Left cardiac atrium (tissue), 4 donors: ENCODE measurements at regions not wholly inside any gene's neighbourhood (a gene's known extent, or its start where the extent isn't known, plus 50 kb on each side); places are given as distances from the start of the nearest gene placed in this dataset.

ENCODE experiments used
- ATAC-seq, 2 donors: fragments of 200-7000 bp; cut with Tn5 transposase; one replicate each; pipeline ENCODE4 v1.9.1; 2020; ENCODE audit warnings: mild to moderate bottlenecking in 2 of 2, moderate library complexity in 2 of 2
- DNase-seq: peaks from one replicate; pipeline ENCODE4 v3.0.0-alpha.2; 2020
- intact Hi-C, 2 donors: fragments of 100-400 bp; cut with DNase I; formaldehyde crosslinking; loops; one replicate each; pipeline versions ENCODE4 v1.14.1 to v1.15.1; 2022 to 2023
- donor health status: DM: no; HTN: yes; CAD: no.
- donor health status: DM: no; HTN: yes; CAD: no; lungs with severe emphysema.
- donor health status: DM: yes; HTN: yes; CAD: no.
- donor health status: Dilated cardiomyopathy.

GRCh38 chr7:46321556-46322205 is 400.6 kb upstream of the IGFBP3 start:
- ATAC-seq (no peak), DNase-seq (no peak)
- intact Hi-C loops, result no loop called here

- no peak for DNase-seq
- intact Hi-C loops, result no loop called here
- ATAC-seq, result no peak
Measured at GRCh38 chr7:46320956-46321355, 399.9 kb upstream of the IGFBP3 start.

- ATAC-seq (no peak), DNase-seq (no peak)
- intact Hi-C loops, result no loop called here
Measured at GRCh38 chr7:46319841-46320240, 398.8 kb upstream of the IGFBP3 start.

- no peak for ATAC-seq
- intact Hi-C loops, result no loop called here
Measured at GRCh38 chr7:46318276-46318675, 397.2 kb upstream of the IGFBP3 start.

GRCh38 chr7:46317256-46317655 is 396.2 kb upstream of the IGFBP3 start:
- DNase-seq, result no peak
- intact Hi-C loops, result no loop called here
- ATAC-seq, result no peak

More at GRCh38 chr7:46318276-46318675, 397.2 kb upstream of the IGFBP3 start:
- DNase-seq, result no peak

GRCh38 chr7:46315891-46316290 is 394.8 kb upstream of the IGFBP3 start:
- intact Hi-C loops, result no loop called here
- no peak for ATAC-seq
- DNase-seq, result no peak

GRCh38 chr7:46301677-46302076 is 380.6 kb upstream of the IGFBP3 start:
- DNase-seq (no peak), ATAC-seq (no peak)
- intact Hi-C loops, result no loop called here

GRCh38 chr7:46297515-46297914 is 376.4 kb upstream of the IGFBP3 start:
- DNase-seq, result no peak
- ATAC-seq, result no peak
- intact Hi-C loops, result no loop called here

- DNase-seq, result no peak
- intact Hi-C loops, result no loop called here
- no peak for ATAC-seq
Measured at GRCh38 chr7:46296526-46296925, 375.5 kb upstream of the IGFBP3 start.

GRCh38 chr7:46294381-46294780 is 373.3 kb upstream of the IGFBP3 start:
- intact Hi-C loops, result no loop called here
- ATAC-seq (no peak), DNase-seq (no peak)

- intact Hi-C loops, result no loop called here
- DNase-seq (no peak), ATAC-seq (no peak)
Measured at GRCh38 chr7:46292741-46293140, 371.7 kb upstream of the IGFBP3 start.

- peak; percentile 47 to 75 for ATAC-seq
- DNase-seq, result no peak
- intact Hi-C loops, result no loop called here
Measured at GRCh38 chr7:46291601-46292150, 370.6 kb upstream of the IGFBP3 start.

GRCh38 chr7:46291050-46291438 is 370.0 kb upstream of the IGFBP3 start:
- peak in 1 of 2 donors; percentile 44 for ATAC-seq
- intact Hi-C loops, result no loop called here
- DNase-seq, result no peak

GRCh38 chr7:46290374-46291049 is 369.4 kb upstream of the IGFBP3 start:
- no peak for ATAC-seq
- intact Hi-C loops, result no loop called here
- no peak for DNase-seq

GRCh38 chr7:46288861-46289260 is 367.8 kb upstream of the IGFBP3 start:
- DNase-seq (no peak), ATAC-seq (no peak)
- intact Hi-C loops, result no loop called here

- DNase-seq (no peak), ATAC-seq (no peak)
- intact Hi-C loops, result no loop called here
Measured at GRCh38 chr7:46288010-46288409, 366.9 kb upstream of the IGFBP3 start.

- no peak for ATAC-seq
- DNase-seq, result no peak
Measured at GRCh38 chr7:46286957-46287356, 365.9 kb upstream of the IGFBP3 start.

GRCh38 chr7:46286356-46286755 is 365.3 kb upstream of the IGFBP3 start:
- DNase-seq, result no peak
- ATAC-seq, result no peak
- intact Hi-C loops, result no loop called here

More at GRCh38 chr7:46286957-46287356, 365.9 kb upstream of the IGFBP3 start:
- intact Hi-C loops, result no loop called here

GRCh38 chr7:46285878-46286277 is 364.8 kb upstream of the IGFBP3 start:
- ATAC-seq (no peak), DNase-seq (no peak)
- intact Hi-C loops, result no loop called here

GRCh38 chr7:46283852-46284251 is 362.8 kb upstream of the IGFBP3 start:
- intact Hi-C loops, result no loop called here
- DNase-seq (no peak), ATAC-seq (peak in 1 of 2 donors; percentile 61)

- intact Hi-C loops, result no loop called here
- ATAC-seq (no peak), DNase-seq (no peak)
Measured at GRCh38 chr7:46282155-46282554, 361.1 kb upstream of the IGFBP3 start.
